ENCODE measurements at regions not wholly inside any gene's neighbourhood (a gene's known extent, or its start where the extent isn't known, plus 50 kb on each side); places are given as distances from the start of the nearest gene placed in this dataset.

DNA sequence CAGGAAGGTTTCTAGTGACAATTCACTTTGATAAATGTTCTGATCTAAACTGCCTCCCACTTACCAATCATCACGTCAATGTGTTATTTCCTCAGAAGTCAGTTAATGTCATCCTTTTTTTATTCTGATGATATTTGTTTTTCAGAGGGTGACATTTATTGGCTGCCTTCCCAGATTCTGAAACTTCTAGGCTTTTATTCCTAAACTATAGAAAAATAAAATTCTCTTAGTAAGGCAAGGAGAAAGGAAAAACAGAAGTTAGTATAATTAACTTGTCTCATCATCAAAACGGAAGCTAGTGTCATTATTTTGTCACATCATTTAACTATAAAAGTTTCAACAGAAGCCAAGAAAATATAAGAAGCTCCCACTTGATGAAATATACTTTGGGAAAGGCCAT lies 100.0 kb upstream of the C3orf80 start:
- no peak for DNase-seq (ENCODE audit: low read depth)

DNA sequence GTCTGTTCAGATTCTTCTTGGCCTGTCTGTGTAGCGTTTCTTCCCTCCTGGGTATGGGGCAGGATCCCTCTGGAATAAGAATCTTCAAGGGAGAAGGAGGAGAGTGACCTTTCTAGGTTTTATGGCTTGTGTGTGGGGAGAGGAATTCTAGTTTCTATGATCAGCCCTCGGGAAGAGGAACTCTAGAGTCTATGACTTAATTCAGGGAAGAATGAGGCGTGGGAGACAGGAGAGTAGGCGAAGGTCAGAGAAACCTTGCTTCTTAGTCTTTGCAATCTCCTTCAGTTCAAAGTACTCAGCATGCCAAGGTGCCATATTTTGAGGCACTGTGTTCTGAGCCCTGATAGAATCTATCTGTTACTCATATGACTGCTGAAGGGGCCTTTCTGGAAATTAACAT lies 99.2 kb upstream of the C3orf80 start:
- TF ChIP-seq, protein P1, sequence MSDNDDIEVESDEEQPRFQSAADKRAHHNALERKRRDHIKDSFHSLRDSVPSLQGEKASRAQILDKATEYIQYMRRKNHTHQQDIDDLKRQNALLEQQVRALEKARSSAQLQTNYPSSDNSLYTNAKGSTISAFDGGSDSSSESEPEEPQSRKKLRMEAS (IDR thresholded peaks at IDR 0.05; ENCODE audit: low read depth, low read length): no peak
- TF ChIP-seq MYC (IDR thresholded peaks at IDR 0.05; ENCODE audit: low read depth, low read length): no peak
- TF ChIP-seq, protein P2, sequence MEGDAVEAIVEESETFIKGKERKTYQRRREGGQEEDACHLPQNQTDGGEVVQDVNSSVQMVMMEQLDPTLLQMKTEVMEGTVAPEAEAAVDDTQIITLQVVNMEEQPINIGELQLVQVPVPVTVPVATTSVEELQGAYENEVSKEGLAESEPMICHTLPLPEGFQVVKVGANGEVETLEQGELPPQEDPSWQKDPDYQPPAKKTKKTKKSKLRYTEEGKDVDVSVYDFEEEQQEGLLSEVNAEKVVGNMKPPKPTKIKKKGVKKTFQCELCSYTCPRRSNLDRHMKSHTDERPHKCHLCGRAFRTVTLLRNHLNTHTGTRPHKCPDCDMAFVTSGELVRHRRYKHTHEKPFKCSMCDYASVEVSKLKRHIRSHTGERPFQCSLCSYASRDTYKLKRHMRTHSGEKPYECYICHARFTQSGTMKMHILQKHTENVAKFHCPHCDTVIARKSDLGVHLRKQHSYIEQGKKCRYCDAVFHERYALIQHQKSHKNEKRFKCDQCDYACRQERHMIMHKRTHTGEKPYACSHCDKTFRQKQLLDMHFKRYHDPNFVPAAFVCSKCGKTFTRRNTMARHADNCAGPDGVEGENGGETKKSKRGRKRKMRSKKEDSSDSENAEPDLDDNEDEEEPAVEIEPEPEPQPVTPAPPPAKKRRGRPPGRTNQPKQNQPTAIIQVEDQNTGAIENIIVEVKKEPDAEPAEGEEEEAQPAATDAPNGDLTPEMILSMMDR (IDR thresholded peaks at IDR 0.05; ENCODE audit: low read depth, low read length): no peak
- TF ChIP-seq POLR2A (IDR thresholded peaks at IDR 0.05; ENCODE audit: extremely low read depth, insufficient read length): no peak
- no peak for DNase-seq (ENCODE audit: low read depth)
- H3K4me3 ChIP-seq (ENCODE audit: low read depth, low read length): no peak overlapping the region

More for the DNA sequence above, 100.0 kb upstream of the C3orf80 start:
- TF ChIP-seq POLR2A (IDR thresholded peaks at IDR 0.05; ENCODE audit: extremely low read depth, insufficient read length) (no peak), MYC (IDR thresholded peaks at IDR 0.05; ENCODE audit: low read depth, low read length) (no peak)
- TF ChIP-seq, protein P1 (IDR thresholded peaks at IDR 0.05; ENCODE audit: low read depth, low read length): no peak
- TF ChIP-seq, protein P2 (IDR thresholded peaks at IDR 0.05; ENCODE audit: low read depth, low read length): no peak
- H3K4me3 ChIP-seq (ENCODE audit: low read depth, low read length): no peak overlapping the region

DNA sequence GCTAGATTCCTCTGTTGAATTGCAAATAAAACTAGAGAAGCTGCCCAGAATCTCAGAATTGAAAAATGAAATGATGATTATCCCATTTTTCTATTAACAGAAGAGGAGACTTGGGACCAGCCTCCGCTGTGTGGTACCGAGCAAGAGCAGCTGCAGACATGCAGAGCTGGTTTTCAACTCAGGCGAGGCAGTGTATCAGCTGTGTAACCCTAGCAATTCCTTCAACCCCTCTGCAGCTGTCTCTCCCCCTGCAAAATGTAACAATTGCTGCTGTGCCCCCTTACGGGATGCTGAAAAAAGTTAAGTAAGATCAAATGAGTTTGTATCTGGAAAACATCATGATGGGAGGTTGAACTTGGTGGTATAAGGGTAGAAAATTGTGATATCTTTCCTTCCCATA lies 98.5 kb upstream of the C3orf80 start:
- TF ChIP-seq, protein P2 (IDR thresholded peaks at IDR 0.05; ENCODE audit: low read depth, low read length): no peak
- no peak for TF ChIP-seq MYC (IDR thresholded peaks at IDR 0.05; ENCODE audit: low read depth, low read length)
- DNase-seq (ENCODE audit: low read depth): no peak
- H3K4me3 ChIP-seq (ENCODE audit: low read depth, low read length): no peak overlapping the region

DNA sequence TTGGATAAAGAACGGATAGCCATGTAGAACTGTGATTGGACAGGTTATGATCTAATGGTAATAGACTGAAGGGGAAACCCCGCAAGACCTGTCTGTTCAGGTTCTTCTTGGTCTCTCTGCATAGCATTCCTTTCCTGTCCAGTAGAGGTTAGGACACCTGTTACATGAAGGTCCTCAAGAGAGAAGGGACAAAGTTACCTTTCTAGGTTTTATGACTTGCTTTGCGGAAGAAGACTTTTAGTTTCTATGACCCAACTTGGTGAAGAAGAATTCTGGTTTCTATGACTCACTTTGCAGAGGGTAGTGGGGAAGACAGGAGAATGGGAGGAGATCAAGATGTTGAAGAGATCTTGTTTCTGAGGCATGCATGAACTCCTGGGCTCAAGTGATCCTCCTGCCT lies 97.9 kb upstream of the C3orf80 start:
- no peak for DNase-seq (ENCODE audit: low read depth)
- H3K4me3 ChIP-seq (ENCODE audit: low read depth, low read length): no peak overlapping the region
- TF ChIP-seq, protein P1 (IDR thresholded peaks at IDR 0.05; ENCODE audit: low read depth, low read length): no peak
- TF ChIP-seq, protein P2 (IDR thresholded peaks at IDR 0.05; ENCODE audit: low read depth, low read length): no peak
- TF ChIP-seq POLR2A (IDR thresholded peaks at IDR 0.05; ENCODE audit: extremely low read depth, insufficient read length) (no peak), MYC (IDR thresholded peaks at IDR 0.05; ENCODE audit: low read depth, low read length) (no peak)

DNA sequence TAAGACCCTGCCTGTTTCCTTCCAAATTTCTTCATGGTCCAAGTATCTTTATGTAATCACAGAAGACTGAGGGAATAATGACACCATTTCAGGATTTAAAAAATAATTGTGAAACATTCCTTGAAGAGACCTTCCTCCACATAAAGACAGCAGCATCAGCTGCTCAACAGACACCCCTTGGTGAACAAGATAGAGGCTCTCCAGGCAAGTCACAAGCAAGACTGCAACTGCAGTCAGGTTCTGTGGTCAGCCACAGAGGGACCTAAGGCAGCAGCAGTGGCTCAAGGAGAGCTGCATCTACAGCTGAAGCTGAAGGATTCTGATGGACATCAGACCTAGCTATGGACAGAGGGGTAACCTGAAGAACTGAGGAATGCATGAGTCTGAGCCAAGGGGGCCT lies 97.2 kb upstream of the C3orf80 start:
- no peak overlapping the region for H3K4me3 ChIP-seq (ENCODE audit: low read depth, low read length)
- DNase-seq (ENCODE audit: low read depth): no peak
- TF ChIP-seq, protein P2 (IDR thresholded peaks at IDR 0.05; ENCODE audit: low read depth, low read length): no peak
- TF ChIP-seq POLR2A (IDR thresholded peaks at IDR 0.05; ENCODE audit: extremely low read depth, insufficient read length) (no peak), MYC (IDR thresholded peaks at IDR 0.05; ENCODE audit: low read depth, low read length) (no peak)
- TF ChIP-seq, protein P1 (IDR thresholded peaks at IDR 0.05; ENCODE audit: low read depth, low read length): no peak

DNA sequence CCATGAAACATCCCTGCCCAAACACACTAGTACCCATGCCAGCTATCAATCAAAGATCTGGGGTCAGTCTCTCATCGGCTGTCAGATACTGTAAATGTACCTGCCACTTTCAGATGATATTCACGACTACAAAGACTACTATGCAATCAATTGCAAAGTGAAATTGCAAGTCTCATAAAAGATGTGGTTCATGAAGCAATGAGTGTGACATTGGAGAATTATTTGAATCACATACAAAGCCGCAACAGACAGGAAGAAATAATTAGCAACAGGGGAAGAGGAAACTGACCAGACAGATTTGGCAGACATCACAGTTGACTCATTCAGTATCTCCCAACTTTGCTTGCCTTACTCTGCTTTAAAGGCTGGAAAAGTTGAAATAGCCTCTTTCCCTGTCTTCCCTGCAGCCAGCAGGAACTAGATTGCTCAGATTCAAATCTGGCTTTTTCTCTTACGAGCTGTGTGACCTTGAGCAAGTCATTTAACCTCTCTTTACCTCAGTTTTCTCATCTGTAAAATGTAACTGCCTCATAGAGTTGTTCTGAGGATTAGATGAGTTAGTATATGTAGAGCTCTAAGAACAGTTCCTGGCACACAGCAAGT lies 95.7 kb upstream of the C3orf80 start:
- H3K4me3 ChIP-seq (ENCODE audit: low read depth, low read length): no peak overlapping the region
- peak; percentile 82 for DNase-seq (ENCODE audit: low read depth)
- TF ChIP-seq MYC (IDR thresholded peaks at IDR 0.05; ENCODE audit: low read depth, low read length) (no peak), POLR2A (IDR thresholded peaks at IDR 0.05; ENCODE audit: extremely low read depth, insufficient read length) (no peak)
- TF ChIP-seq, protein P2 (IDR thresholded peaks at IDR 0.05; ENCODE audit: low read depth, low read length): no peak
- TF ChIP-seq, protein P1 (IDR thresholded peaks at IDR 0.05; ENCODE audit: low read depth, low read length): no peak
